SK-N-SH treated with all-trans-retinoic acid at 6 μM for 48 hours (cell line): ENCODE measurements at regions not wholly inside any gene's neighbourhood (a gene's known extent, or its start where the extent isn't known, plus 50 kb on each side); places are given as distances from the start of the nearest gene placed in this dataset.

ENCODE experiments used
- ARNTL ChIP-seq: fragments of 450-650 bp; formaldehyde crosslinking; IDR thresholded peaks from 2 replicates; pipeline ENCODE4 v1.5.0; 2020; ENCODE audit warnings: low read depth, mild to moderate bottlenecking, moderate library complexity, borderline replicate concordance
- OSR1 ChIP-seq: fragments of 250-450 bp; sonication (Bioruptor Pico); IDR thresholded peaks from 2 replicates; pipeline ENCODE4 v1.8.0; 2022; ENCODE audit warnings: moderate library complexity, mild to moderate bottlenecking, inconsistent platforms
- RARB ChIP-seq: fragments of 250-450 bp; sonication (Bioruptor Pico); IDR thresholded peaks from 2 replicates; pipeline ENCODE4 v1.8.0; 2021; ENCODE audit warnings: mild to moderate bottlenecking, moderate library complexity
- ZNF70 ChIP-seq: fragments of 450-650 bp; formaldehyde crosslinking; IDR thresholded peaks from 2 replicates; pipeline ENCODE4 v1.5.0; 2020; ENCODE audit warnings: mild to moderate bottlenecking, moderate library complexity
- TF ChIP-seq, protein P1 (sequence below): fragments of 250-450 bp; sonication (Bioruptor Pico); IDR thresholded peaks from 2 replicates; pipeline ENCODE4 v1.5.1; 2020; ENCODE audit warnings: low read depth, mild to moderate bottlenecking, moderate library complexity

DNA sequence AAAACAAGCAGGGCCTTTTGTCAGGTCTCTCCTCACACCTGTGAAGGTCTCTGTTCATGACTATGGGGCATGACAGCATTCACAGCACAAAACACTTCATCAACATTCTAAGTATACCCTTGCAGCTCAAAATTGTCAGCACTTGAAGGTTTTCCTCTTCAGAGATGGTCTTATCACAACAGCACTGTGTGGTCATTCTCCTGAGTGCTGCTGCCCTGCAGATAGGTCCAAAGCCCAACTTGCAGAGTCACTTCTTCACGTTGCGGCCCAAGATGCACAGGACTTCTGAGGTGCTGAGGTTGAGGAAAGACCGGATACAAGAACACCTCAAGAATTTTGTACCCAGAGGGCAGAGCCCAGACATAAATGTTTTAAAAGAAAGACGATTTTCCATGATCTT is 574.5 kb downstream of the UQCRFS1 start:
- TF ChIP-seq ARNTL (no peak), OSR1 (CRISPR knock-in tag) (no peak), ZNF70 (CRISPR knock-in tag) (no peak), RARB (CRISPR knock-in tag) (no peak)
- TF ChIP-seq, protein P1, sequence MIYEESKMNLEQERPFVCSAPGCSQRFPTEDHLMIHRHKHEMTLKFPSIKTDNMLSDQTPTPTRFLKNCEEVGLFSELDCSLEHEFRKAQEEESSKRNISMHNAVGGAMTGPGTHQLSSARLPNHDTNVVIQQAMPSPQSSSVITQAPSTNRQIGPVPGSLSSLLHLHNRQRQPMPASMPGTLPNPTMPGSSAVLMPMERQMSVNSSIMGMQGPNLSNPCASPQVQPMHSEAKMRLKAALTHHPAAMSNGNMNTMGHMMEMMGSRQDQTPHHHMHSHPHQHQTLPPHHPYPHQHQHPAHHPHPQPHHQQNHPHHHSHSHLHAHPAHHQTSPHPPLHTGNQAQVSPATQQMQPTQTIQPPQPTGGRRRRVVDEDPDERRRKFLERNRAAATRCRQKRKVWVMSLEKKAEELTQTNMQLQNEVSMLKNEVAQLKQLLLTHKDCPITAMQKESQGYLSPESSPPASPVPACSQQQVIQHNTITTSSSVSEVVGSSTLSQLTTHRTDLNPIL (CRISPR knock-in tag) = no peak
